GM18909 (cell line): ENCODE measurements at regions not wholly inside any gene's neighbourhood (a gene's known extent, or its start where the extent isn't known, plus 50 kb on each side); places are given as distances from the start of the nearest gene placed in this dataset.
"Not testable (repeated sequence)": the region's sequence is repeated elsewhere in the genome, so short reads cannot be mapped to it uniquely, and the experiment has no call there.

Experiments
- ATAC-seq: cut with Tn5 transposase; IDR thresholded peaks from one replicate; pipeline ENCODE4 v1.9.1; 2021; ENCODE audit warnings: mild to moderate bottlenecking; ENCODE audit not compliant: unreplicated experiment, poor library complexity

DNA sequence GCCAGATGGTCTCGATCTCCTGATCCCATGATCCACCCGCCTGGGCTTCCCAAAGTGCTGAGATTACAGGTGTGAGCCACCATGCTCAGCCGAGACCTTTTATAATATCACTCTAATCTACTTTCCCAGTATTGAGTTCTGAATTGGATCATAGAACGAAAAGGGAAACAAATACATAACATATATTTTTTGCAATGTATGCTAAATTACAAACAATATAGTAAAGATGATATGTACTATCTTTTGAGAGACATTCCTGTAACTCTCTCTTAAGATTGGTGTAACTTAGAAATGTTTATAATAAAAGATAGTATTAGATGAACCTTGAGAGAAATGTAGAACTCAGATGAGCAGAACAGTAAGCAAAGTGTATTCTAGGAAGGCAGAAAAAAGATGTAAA lies 129.2 kb upstream of the TENT5A start:
- no peak for ATAC-seq

DNA sequence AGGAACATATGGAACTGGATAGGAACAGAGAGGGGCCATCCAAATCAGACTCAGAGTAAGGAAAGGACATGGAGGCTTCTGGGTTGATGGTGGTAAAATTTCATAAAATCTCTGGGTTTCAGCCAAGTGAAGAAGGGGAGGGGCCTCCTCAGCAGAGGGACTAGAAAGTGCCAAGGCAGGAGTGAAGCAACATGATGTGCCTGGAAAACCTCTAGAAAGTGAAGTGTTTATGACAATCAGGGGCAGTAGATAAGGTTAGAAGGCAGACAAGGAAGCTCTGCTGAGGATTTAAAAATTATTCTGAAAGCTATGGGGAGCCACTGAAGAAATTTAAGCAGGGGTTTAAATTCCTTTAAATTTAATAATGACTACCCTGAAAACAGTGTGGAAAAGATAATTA lies 126.0 kb upstream of the TENT5A start:
- no peak for ATAC-seq

DNA sequence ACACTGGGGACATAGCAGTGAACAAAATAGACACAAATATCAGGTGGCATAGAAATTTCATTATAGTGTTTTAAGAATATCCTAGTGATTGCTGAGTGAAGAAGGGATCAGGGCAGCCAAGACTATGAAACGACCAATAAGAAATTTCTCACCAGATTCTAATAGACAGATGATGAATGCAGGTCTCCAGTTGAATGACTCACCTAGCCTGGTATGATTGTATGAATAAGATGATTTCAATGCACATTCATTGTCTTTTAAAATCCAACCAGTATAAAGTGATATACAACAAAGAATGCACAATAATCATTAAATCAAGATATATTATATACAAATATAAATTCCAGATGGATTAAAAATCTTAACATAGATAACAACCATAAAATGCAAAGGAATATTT lies 124.5 kb upstream of the TENT5A start:
- no peak for ATAC-seq

DNA sequence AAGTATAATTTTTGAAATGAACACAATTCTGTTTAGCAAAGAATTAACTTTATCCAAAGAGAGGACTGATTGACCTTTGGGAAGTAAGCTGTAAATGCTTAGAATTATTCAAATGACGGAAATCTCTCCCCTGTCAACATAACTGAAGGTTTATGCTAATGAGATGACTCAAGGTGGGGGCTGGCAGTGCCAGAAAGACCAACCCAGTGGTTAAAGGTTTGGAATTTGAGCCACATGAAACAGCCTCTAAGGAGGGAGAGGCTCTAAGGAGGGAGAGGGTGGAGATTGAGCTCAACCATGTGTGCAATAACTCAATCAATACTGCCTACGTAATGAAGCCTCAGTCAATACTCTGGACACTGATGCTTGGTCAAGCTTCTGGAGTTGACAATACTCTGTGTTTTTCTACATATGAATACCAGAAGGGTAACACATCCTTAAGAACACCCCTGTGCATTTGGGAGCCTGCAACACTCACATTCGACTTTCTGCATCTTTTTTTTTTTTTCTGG lies 123.4 kb upstream of the TENT5A start:
- ATAC-seq: no peak

DNA sequence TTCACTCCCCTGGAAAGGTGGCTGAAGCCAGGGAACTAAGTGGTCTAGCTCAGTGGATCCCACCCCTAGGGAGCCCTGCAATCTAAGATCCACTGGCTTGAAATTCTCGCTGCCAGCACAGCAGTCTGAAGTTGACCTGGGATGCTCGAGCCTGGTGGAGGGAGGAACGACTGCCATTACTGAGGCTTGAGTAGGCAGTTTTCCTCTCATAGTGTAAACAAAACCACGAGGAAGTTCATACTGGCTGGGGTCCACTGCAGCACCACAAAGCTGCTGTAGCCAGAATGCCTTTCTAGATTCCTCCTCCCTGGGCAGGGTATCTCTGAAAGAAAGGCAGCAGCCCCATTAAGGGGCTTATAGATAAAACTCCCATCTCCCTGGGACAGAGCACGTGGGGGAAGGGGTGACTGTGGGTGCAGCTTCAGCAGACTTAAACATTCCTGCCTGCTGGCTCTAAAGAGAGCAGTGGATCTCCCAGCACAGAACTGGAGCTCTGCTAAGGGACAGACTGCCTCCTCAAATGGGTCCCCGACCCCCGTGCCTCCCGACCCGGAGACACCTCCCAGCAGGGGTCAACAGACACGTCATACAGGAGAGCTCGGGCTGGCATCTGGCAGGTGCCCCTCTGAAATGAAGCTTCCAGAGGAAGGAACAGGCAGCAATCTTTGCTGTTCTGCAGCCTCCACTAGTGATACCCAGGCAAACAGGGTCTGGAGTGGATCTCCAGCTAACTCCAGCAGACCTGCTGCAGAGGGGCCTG lies 117.4 kb upstream of the TENT5A start:
- not testable (repeated sequence) for ATAC-seq

DNA sequence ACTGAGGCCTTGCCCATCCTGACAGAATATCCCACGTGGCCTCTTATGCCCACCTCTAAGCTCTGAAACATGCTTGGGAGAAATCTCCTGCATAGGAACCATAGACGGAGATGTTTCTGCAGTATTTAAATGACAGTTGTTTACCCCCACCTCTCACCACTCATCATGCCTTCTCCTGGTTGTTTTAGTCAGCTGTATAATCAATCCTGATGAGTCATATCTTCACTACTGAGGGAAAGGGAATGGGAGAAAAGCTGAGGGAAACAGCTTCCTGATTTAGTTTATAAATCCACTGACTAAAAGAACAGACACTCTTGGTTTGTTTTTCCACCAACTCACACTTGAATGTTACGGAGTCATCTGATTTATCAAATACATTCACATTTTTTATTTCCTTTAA lies 113.2 kb upstream of the TENT5A start:
- no peak for ATAC-seq

DNA sequence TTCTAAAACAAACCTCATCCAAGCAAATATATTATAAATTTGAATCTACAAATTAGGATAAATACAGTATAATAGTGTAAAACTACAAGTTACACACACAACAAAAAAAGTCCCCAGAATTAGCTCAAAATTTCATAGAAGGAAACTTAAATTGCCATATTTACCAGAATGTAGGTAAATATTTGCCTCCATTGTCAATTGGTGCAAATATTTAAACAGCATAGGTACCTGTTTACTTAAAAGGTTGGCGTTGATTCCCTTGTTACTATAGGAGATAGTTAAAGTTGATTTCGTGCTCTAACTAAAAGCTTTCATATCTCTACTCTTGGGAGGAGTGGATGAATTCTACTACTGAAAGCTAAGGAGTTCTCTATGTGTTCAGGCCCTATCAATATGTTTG lies 111.6 kb upstream of the TENT5A start:
- no peak for ATAC-seq

DNA sequence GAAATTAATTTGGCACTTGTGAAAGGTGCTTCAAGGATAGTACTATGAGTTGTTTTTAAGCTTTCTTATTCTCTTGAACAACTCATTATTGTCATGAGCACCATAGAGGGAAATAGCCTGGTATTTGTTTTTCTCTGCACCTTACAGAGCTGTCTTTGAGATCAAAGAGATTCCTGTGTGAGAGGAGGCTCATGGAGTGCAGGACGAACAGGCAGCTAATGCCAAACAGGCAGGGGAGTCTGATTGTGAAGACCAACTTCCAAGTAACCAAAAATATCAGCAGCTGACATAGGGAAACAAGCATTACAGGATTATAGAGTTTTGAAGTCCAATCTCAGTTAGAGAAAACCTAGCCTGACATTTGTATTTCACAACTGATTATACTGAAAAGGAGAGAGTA lies 110.6 kb upstream of the TENT5A start:
- ATAC-seq: no peak

DNA sequence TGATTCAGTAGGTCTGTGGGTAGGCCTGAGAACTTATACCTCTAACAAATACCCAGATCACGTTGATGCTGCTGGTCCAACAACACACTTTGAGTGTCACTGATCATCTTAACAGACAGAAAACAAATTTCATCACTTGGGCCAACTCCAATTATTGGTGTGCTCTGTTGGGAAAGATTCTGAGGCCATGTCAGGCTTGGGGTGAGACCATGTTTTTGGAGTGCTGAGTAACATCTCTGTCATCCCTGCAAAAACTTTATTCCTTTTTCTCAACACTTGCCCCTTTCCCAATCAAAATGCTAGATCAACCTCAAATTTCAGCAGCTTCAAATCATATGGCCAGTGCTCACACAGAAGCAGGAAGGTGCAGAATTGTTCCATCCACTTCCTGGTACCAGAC lies 108.8 kb upstream of the TENT5A start:
- ATAC-seq: no peak

DNA sequence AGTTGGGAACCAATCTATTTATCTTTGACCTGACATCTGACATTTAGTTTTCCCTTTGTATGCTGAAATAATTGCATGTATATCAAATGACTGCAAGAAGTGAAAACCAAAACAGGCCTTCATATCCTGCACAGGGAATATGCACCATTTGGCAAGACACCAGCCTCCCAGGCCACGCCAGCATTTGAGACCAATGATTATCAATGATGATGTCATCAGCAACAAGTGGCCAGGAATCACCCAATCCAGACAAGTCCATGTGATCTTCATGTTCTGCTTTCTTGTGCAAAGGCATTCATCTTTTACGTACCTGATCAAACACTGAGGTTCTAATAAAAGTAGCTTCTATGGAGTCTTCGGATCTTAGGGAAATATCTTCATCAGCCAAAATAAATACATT lies 107.4 kb upstream of the TENT5A start:
- no peak for ATAC-seq

DNA sequence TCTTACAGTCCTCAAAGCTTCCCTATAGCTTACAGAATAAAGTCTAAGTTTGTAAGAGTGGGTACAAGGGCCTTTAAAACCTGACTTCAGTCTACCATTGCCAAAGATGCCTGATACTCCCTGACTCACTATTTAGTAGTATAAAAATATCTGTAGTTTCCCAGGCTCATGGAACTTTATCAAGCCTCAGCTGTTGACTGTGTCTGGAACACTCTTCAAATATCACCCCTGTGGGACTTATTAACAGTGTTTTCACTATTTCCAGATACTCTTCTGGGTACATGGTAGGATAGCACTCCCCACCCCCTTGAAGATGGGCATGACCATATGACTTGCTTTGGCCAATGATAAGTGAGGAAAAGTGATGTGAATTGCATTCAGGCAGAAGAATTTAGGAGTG lies 105.3 kb upstream of the TENT5A start:
- ATAC-seq: no peak

DNA sequence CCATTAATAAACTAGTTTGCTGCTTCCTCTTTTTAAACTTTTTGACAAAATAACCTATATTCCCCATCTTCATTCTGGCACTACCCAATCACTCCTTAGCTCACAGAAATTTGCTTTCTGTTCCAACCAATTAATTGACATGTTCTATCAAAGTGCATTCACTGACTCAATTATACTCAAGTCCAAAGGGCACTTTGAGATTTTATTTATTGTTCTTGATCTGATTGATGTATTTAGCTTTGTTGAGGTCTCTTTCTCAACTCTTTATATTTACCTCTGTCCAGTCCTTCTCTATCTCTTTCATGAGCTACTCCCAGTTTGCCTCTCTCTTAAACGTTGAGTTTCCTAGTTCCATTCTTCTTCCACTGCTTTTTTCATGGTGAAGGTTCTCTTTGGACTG lies 104.4 kb upstream of the TENT5A start:
- no peak for ATAC-seq

DNA sequence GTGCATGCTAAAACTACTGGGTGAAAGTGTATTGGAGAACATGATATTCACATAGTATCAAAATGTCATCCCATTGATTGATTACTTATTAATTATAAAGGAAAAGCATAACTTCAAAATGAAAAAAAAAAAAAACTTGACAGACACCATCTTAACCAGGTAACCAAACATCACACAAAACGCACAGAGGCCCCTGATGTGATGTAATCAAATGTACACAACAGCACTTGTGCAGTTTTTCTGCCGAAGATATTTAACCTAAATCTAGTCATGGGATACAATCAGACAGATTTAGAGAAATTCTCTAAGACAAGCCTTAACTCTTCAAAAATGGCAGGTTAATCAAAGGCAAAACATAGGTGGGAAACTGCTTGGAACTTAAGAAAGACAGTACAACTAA lies 102.0 kb upstream of the TENT5A start:
- ATAC-seq: no peak

DNA sequence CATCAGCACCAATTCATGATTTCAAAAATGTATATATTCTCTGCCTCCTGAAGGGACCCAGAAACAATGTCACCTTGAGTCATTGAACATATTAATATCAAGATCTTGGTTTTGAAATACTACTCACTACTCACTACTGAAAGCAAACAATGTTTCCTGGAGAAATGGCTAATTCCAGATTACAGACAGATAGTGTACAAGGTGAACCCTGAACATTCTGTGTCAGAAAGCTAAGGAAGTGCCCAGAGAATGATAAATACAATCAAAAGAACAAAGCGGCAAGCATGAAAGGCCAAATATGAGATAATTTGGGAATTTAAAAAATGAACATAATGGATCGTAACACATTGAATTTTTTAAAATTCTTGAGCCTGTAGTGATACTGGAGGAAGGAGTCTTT lies 101.5 kb upstream of the TENT5A start:
- no peak for ATAC-seq

DNA sequence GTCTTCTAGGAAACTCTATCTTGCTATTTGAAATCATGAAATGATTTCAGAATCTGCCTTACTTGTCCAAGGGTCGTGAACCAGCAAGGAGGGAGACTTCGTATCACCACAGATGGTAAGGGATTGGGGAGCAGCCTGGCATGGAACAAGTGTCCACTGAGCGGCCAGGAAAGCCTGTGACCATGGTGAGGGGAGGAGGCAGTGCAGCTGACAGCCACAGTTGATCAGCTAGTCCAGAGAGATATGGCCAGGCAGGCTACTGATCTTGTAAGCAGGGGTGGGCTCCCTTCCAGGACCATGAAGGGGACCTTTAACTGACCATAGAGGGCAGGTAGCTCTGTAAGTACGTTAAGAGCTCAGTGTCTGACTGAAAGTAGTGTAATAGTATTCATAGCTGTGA lies 96.8 kb upstream of the TENT5A start:
- ATAC-seq: no peak

DNA sequence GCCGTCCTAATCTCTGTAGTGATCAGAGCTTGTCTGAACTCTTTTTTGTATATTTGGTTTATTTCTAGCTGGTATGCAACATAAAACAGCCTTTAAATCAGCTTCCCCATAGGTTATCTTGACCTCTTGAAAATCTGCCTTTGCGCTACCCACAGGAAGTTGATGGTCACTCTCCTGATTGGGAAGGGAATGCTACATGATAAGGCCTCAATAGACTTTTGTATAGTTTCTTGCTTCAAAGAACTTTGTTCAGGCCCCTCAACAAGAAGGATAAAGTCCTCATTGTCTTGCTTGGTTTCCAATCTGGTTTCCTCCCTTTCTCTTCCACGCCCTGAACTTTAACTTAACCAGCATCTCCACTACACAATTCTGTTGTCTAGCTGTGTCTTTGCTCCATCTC lies 95.4 kb upstream of the TENT5A start:
- no peak for ATAC-seq

DNA sequence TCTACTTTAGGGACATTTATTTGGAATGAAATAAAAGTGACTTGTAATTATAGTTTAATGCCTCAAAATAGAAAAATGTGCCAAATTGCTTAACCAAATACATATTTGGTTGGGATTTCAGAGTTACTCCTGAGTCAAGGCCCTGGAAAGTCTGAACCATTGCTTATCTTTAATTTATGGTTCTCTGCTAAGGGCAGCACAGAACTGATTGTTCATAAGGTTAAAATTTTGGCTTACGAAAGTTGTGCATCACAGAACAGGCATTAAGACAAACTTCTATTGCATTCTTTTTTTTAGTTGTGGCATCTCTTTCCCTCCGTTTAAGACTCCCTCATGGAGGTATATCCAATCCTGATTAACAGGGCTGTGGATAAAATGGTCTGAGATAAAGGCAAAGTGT lies 92.2 kb upstream of the TENT5A start:
- no peak for ATAC-seq

DNA sequence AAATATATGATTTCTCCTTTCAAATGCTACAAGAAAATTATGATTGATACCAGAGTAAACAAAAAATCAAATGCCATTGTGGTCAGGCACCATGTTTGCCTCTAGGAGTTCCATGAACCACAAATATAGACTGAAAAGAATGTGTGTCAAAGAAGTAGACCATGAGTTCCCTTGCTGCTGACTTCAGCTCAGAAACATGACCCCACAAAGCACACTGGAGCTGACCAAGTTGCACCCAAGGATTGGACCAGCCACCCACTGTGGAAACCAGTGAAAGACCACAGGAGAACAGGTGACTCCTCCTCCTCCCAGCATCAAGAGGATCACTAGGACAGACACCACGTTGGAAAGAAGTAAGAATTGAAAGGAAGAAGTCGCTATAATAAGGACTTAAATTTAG lies 90.8 kb upstream of the TENT5A start:
- no peak for ATAC-seq

DNA sequence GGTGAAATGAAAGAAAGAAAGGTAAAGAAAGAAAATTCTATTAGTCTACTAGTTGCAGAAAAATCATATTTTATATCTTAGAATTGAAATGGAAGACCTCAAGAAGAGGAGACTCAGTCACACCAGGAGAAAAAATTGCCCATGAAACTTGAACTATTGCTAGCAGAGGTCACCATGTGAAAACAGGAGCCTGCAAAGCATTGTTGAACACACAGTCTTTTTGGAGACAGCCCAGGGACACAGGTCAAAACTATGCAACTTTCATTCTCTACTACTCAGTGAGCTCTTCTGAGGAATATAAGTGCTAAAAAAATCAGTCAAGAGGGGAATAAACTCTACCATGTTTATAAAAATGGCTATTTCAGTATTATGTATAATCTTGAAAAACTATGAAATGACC lies 89.8 kb upstream of the TENT5A start:
- ATAC-seq: no peak

DNA sequence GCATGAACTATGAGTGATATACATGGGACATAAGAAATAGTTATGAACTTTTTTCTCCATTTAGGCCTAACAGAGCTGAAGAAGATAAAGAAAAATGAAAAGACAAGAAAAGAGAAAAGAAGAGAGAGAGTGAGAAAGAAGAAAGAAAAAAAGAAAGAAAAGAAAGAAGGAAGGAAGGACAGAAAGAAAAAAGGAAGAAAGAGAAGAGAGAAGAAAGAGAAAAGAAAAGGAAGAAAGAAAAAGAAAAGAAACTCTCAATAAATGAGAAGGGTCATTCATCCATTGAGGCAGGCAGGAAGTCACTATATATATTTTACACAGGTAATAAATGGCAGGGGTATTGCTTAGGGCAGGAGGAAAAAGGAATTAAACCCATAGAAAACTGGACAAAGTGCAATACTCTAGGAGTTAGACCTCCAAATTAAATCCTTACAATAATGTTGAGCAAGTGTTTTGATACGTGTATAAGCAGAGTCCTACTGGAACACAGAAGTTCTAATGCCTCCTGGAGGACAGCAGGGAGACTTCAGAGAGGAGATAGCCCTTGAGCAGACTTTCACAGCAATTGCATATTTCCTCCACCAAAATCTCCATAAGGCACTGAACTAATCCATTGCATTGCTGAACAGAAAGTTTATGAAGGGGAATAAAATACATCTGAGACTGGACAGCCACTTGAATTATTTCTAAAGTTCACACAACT lies 86.4 kb upstream of the TENT5A start:
- no peak for ATAC-seq

DNA sequence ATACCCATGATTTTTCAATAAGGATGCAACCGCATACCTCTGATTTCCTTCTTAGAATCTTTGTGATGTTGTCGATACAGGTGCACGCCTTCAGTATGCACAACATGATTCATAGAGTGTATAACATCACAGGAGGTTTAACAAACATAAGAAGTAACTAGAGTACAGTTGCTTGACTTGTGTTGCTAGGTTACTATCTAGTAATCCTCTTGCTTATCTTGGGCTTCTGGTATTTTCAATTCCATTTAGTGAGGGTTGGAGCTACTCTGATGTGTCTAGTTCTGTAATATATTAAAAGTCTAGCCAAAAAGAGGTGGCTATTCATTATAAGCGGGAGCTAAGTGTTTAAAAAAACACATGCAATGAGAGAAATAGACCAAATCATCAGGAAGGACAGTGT lies 85.5 kb upstream of the TENT5A start:
- no peak for ATAC-seq

DNA sequence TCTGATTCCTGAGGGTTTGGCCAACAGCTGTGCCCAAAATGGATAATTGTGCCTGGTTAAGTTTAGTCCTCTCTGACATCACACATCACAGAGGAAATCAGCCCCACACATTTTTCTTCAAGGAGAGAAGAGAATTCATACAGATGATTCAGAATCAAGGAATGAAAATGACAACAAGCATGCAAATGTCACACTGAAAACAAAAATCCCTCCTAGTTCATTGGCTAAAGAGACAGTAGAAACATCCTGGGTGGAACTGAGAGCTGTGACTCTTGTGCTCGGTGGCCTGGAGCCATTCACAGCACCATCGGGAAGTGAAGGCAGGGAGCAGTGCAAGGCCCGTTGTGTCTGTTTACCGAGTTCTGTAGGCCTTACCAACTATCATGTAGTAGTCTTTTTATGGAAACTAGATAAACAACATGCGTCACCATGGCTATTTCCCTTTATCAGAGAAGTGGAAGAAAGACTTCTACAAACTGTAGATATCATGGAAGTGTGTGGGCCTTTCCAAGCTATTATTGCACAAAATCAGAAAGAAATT lies 81.7 kb upstream of the TENT5A start:
- ATAC-seq: no peak
